Peyer's patch (tissue), 4 donors: ENCODE measurements at regions not wholly inside any gene's neighbourhood (a gene's known extent, or its start where the extent isn't known, plus 50 kb on each side); places are given as distances from the start of the nearest gene placed in this dataset.

Experiments used
- POLR2A ChIP-seq, 2 donors: fragments of 450-650 bp; IDR thresholded peaks; one replicate each; pipeline ENCODE4 v1.5.1; 2017; ENCODE audit warnings: antibody characterized with exemption in 2 of 2, mild to moderate bottlenecking in 2 of 2, moderate library complexity in 2 of 2
- TF ChIP-seq, protein P1 (sequence below), 6 experiments: fragments of 450-650 bp in 4 of 6; fragments of 200-600 bp in 2 of 6; sonication (generic) in 1 of 6; IDR thresholded peaks; one replicate each; pipeline ENCODE4 v1.5.1; 2017 to 2019; ENCODE audit warnings: antibody characterized with exemption in 6 of 6, mild to moderate bottlenecking in 3 of 6, moderate library complexity in 1 of 6

DNA sequence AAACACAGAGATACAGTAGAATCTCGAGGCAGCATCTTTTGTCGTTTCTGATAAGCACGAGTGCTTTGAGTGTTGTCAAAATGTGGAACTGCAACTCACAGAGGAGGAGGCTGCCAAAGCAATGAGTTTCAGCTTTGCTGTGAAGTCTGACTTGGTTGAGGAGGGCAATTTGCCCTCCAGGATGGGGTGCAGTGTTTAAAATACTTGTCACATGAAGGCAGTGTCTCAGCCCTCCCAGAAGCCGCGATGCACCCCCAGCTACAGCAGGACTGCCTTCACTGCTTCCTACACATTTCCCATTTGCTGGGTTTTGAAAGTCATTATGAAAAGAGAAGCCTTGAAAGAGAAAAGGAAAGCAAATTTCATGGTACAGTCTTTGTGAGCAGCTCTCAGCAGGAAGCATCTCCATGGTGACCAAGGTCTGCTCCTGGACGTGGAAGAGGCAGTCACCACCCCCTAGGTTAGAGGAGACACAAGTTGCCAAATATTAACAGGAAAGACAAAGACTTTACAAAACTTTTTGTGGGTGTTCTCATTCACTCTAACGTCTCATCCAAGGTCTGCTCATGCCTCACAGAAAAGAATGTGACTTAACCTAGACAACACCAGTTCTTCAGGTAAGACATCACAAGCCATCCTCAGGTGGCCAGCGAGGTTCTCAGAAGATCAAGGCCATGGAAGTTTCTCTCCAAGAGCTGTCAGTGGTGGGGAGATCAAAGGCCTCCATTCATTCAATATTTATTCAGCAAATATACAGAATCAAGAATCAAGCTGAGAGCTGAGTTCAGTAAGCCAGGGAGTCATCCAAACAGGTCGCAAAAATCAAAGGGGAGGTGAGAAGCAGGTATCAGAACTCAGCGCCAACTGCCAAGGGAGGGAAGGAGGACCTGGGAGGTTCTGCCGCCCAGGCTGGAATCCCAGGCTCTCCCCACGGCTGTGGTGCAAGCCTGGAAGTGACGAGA, 476.0 kb downstream of the EIPR1 start:
- TF ChIP-seq, protein P1, sequence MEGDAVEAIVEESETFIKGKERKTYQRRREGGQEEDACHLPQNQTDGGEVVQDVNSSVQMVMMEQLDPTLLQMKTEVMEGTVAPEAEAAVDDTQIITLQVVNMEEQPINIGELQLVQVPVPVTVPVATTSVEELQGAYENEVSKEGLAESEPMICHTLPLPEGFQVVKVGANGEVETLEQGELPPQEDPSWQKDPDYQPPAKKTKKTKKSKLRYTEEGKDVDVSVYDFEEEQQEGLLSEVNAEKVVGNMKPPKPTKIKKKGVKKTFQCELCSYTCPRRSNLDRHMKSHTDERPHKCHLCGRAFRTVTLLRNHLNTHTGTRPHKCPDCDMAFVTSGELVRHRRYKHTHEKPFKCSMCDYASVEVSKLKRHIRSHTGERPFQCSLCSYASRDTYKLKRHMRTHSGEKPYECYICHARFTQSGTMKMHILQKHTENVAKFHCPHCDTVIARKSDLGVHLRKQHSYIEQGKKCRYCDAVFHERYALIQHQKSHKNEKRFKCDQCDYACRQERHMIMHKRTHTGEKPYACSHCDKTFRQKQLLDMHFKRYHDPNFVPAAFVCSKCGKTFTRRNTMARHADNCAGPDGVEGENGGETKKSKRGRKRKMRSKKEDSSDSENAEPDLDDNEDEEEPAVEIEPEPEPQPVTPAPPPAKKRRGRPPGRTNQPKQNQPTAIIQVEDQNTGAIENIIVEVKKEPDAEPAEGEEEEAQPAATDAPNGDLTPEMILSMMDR (IDR thresholded peaks at IDR 0.05), result no peak
- no peak for TF ChIP-seq POLR2A (IDR thresholded peaks at IDR 0.05)
